ENCODE measurements at regions not wholly inside any gene's neighbourhood (a gene's known extent, or its start where the extent isn't known, plus 50 kb on each side); places are given as distances from the start of the nearest gene placed in this dataset.

- Histone ChIP-seq H3K9me2 (ENCODE audit: insufficient read depth) (no peaks in the 10 kb centered on the region), H3K4me2 (no peak overlapping the region), H2AFZ (no peak overlapping the region), H4K20me1 (replicated peaks; ENCODE audit: insufficient read depth) (no peaks in the 10 kb centered on the region), H3K36me3 (ENCODE audit: insufficient read depth) (no peaks in the 10 kb centered on the region), H3K79me2 (replicated peaks; ENCODE audit: insufficient read depth) (no peaks in the 10 kb centered on the region), H3K27me3 (ENCODE audit: insufficient read depth) (no peaks in the 10 kb centered on the region), H3K4me3 (no peak overlapping the region), H3K27ac (ENCODE audit: low read depth) (no peak overlapping the region), H3F3A (replicated peaks; ENCODE audit: low read depth) (no peaks in the 10 kb centered on the region), H3K4me1 (ENCODE audit: insufficient read depth) (no peaks in the 10 kb centered on the region)
- DNase-seq (ENCODE audit: low spot score) (no peak), ATAC-seq (no peak)
- Mint-ChIP-seq H3K9me3 (no peaks in the 10 kb centered on the region), H3K4me3 (no peak overlapping the region), H3K27ac (no peak overlapping the region), H3K27me3 (ENCODE audit: insufficient read depth, low read depth, poor library complexity) (peaks cover 2% of the 10 kb centered on the region), H3K36me3 (ENCODE audit: low read depth) (no peaks in the 10 kb centered on the region), H3K4me1 (no peaks in the 10 kb centered on the region)
- TF ChIP-seq POLR2AphosphoS5 (IDR thresholded peaks at IDR 0.05; ENCODE audit: low read depth): no peak
- TF ChIP-seq EZH2phosphoT487 (IDR thresholded peaks at IDR 0.05; ENCODE audit: unreplicated experiment): no peak
- TF ChIP-seq JUNB (IDR thresholded peaks at IDR 0.05; ENCODE audit: unreplicated experiment): no peak
- no peak for TF ChIP-seq ZNF331 (CRISPR knock-in tag; IDR thresholded peaks at IDR 0.05; ENCODE audit: low read depth)
- TF ChIP-seq EZH2 (IDR thresholded peaks at IDR 0.05; ENCODE audit: low read depth, unreplicated experiment): no peak
These were observed 1531.1 kb upstream of the LRRTM3 start for GRCh38 chr10:65394502-65395297.

- H2AFZ ChIP-seq: no peak overlapping the region
- ATAC-seq: no peak
- DNase-seq (ENCODE audit: low spot score): no peak
- no peaks in the 10 kb centered on the region for H3K36me3 ChIP-seq (ENCODE audit: insufficient read depth)
- no peaks in the 10 kb centered on the region for H3K27me3 ChIP-seq (ENCODE audit: insufficient read depth)
- peaks cover 2% of the 10 kb centered on the region for H3K27me3 Mint-ChIP-seq (ENCODE audit: insufficient read depth, low read depth, poor library complexity)
- no peak overlapping the region for H3K4me3 Mint-ChIP-seq
- H4K20me1 ChIP-seq (replicated peaks; ENCODE audit: insufficient read depth): no peaks in the 10 kb centered on the region
- no peaks in the 10 kb centered on the region for H3K9me2 ChIP-seq (ENCODE audit: insufficient read depth)
- H3K27ac ChIP-seq (ENCODE audit: low read depth): no peak overlapping the region
- H3K79me2 ChIP-seq (replicated peaks; ENCODE audit: insufficient read depth): no peaks in the 10 kb centered on the region
- no peaks in the 10 kb centered on the region for H3K4me1 Mint-ChIP-seq
- no peaks in the 10 kb centered on the region for H3F3A ChIP-seq (replicated peaks; ENCODE audit: low read depth)
- no peak overlapping the region for H3K27ac Mint-ChIP-seq
- H3K36me3 Mint-ChIP-seq (ENCODE audit: low read depth): no peaks in the 10 kb centered on the region
- H3K4me2 ChIP-seq: no peak overlapping the region
- TF ChIP-seq JUNB (IDR thresholded peaks at IDR 0.05; ENCODE audit: unreplicated experiment) (no peak), NANOG (IDR thresholded peaks at IDR 0.05; ENCODE audit: borderline replicate concordance) (no peak), ETS1 (IDR thresholded peaks at IDR 0.05) (no peak), STAT1 (IDR thresholded peaks at IDR 0.05; ENCODE audit: unreplicated experiment) (no peak), POLR2AphosphoS5 (IDR thresholded peaks at IDR 0.05; ENCODE audit: low read depth) (no peak), EZH2phosphoT487 (IDR thresholded peaks at IDR 0.05; ENCODE audit: unreplicated experiment) (no peak), ZNF462 (CRISPR knock-in tag; IDR thresholded peaks at IDR 0.05) (no peak)
- H3K9me3 Mint-ChIP-seq: no peaks in the 10 kb centered on the region
- H3K4me3 ChIP-seq: no peak overlapping the region
- no peaks in the 10 kb centered on the region for H3K4me1 ChIP-seq (ENCODE audit: insufficient read depth)
These were observed 1530.2 kb upstream of the LRRTM3 start for GRCh38 chr10:65395631-65396030.
